ENCODE measurements at regions not wholly inside any gene's neighbourhood (a gene's known extent, or its start where the extent isn't known, plus 50 kb on each side); places are given as distances from the start of the nearest gene placed in this dataset.
A peak's percentile ranks its signal among the peaks of the same experiment; 100 is the strongest.

GRCh38 chr14:99037777-99038430, 234.1 kb downstream of the BCL11B start:
- H3K79me1 ChIP-seq (ENCODE audit: low read depth, low read length), result no peaks in the 10 kb centered on the region
- H3K4me2 ChIP-seq (ENCODE audit: insufficient read depth, low read length, poor library complexity, severe bottlenecking), result no peak overlapping the region
- no peak overlapping the region for H2BK5ac ChIP-seq (ENCODE audit: low read length)
- no peaks in the 10 kb centered on the region for H3K9me3 ChIP-seq (replicated peaks in 1 of 2; ENCODE audit: control insufficient read depth in 2 of 2, insufficient read depth in 1 of 2, low read depth in 1 of 2, low read length in 2 of 2)
- peaks cover 0 to 19% (median 1%) of the 10 kb centered on the region in 3 experiments for H3K27me3 ChIP-seq (ENCODE audit: control insufficient read depth in 3 of 3, insufficient read depth in 3 of 3, low read depth in 1 of 3, low read length in 3 of 3)
- no peak overlapping the region for H2BK12ac ChIP-seq (ENCODE audit: low read length)
- H3K14ac ChIP-seq (ENCODE audit: low read length), result no peak overlapping the region
- peaks cover 0 to 14% of the 10 kb centered on the region in 2 donors for H3K4me1 ChIP-seq (ENCODE audit: control insufficient read depth in 2 of 2, insufficient read depth in 1 of 2, low read depth in 1 of 2, low read length in 2 of 2)
- no CpG with 5 or more reads among the region's 10 CpGs for WGBS, 2 donors (ENCODE audit: extremely low coverage in 2 of 2, insufficient read length in 2 of 2, insufficient replicate concordance in 1 of 2)
- no peak overlapping the region for H4K91ac ChIP-seq (ENCODE audit: low read depth, low read length, poor library complexity)
- H3K4me3 ChIP-seq (ENCODE audit: low read length in 2 of 2), result no peak overlapping the region
- DNase-seq (ENCODE audit: low spot score), result no peak
- no peak overlapping the region for H3K4ac ChIP-seq (ENCODE audit: low read length)
- no peak overlapping the region for H2BK15ac ChIP-seq (ENCODE audit: low read length)
- H4K8ac ChIP-seq (ENCODE audit: low read depth, low read length), result no peak overlapping the region
- H3K27ac ChIP-seq (replicated peaks; ENCODE audit: low read length), result no peak overlapping the region
- H2AFZ ChIP-seq (ENCODE audit: low read length), result no peak overlapping the region
- H3K18ac ChIP-seq (ENCODE audit: low read length), result no peak overlapping the region
- no peaks in the 10 kb centered on the region for H3K36me3 ChIP-seq (replicated peaks in 1 of 2; ENCODE audit: control insufficient read depth in 2 of 2, insufficient read depth in 2 of 2, low read length in 2 of 2)
- no peak overlapping the region for H2BK120ac ChIP-seq (ENCODE audit: low read depth, low read length)
- no peak overlapping the region for H3K9ac ChIP-seq (ENCODE audit: low read depth, low read length, poor library complexity)
- H2AK5ac ChIP-seq (ENCODE audit: low read depth, low read length), result no peak overlapping the region
- H3K23ac ChIP-seq (ENCODE audit: low read depth, low read length, poor library complexity), result no peak overlapping the region

- no peak overlapping the region for H3K4me2 ChIP-seq (ENCODE audit: insufficient read depth, low read length, poor library complexity, severe bottlenecking)
- no peak overlapping the region for H3K27ac ChIP-seq (replicated peaks; ENCODE audit: low read length)
- no peak overlapping the region for H2AK5ac ChIP-seq (ENCODE audit: low read depth, low read length)
- H2BK120ac ChIP-seq (ENCODE audit: low read depth, low read length), result no peak overlapping the region
- no peak overlapping the region for H3K9ac ChIP-seq (ENCODE audit: low read depth, low read length, poor library complexity)
- H3K36me3 ChIP-seq (replicated peaks in 1 of 2; ENCODE audit: control insufficient read depth in 2 of 2, insufficient read depth in 2 of 2, low read length in 2 of 2), result no peaks in the 10 kb centered on the region
- DNase-seq (ENCODE audit: low spot score), result no peak
- no peak overlapping the region for H2BK5ac ChIP-seq (ENCODE audit: low read length)
- H3K79me1 ChIP-seq (ENCODE audit: low read depth, low read length), result no peaks in the 10 kb centered on the region
- no peak overlapping the region for H3K4me3 ChIP-seq (ENCODE audit: low read length in 2 of 2)
- H3K18ac ChIP-seq (ENCODE audit: low read length), result no peak overlapping the region
- no peak overlapping the region for H4K8ac ChIP-seq (ENCODE audit: low read depth, low read length)
- peaks cover 0 to 14% of the 10 kb centered on the region in 2 donors for H3K4me1 ChIP-seq (ENCODE audit: control insufficient read depth in 2 of 2, insufficient read depth in 1 of 2, low read depth in 1 of 2, low read length in 2 of 2)
- no peak overlapping the region for H3K14ac ChIP-seq (ENCODE audit: low read length)
- H3K23ac ChIP-seq (ENCODE audit: low read depth, low read length, poor library complexity), result no peak overlapping the region
- H3K4ac ChIP-seq (ENCODE audit: low read length), result no peak overlapping the region
- no peak overlapping the region for H2BK15ac ChIP-seq (ENCODE audit: low read length)
- H4K91ac ChIP-seq (ENCODE audit: low read depth, low read length, poor library complexity), result no peak overlapping the region
- H2AFZ ChIP-seq (ENCODE audit: low read length), result no peak overlapping the region
- no CpG with 5 or more reads among the region's 4 CpGs for WGBS, 2 donors (ENCODE audit: extremely low coverage in 2 of 2, insufficient read length in 2 of 2, insufficient replicate concordance in 1 of 2)
- peaks cover 0 to 19% (median 3%) of the 10 kb centered on the region in 3 experiments for H3K27me3 ChIP-seq (ENCODE audit: control insufficient read depth in 3 of 3, insufficient read depth in 3 of 3, low read depth in 1 of 3, low read length in 3 of 3)
- no peak overlapping the region for H2BK12ac ChIP-seq (ENCODE audit: low read length)
- H3K9me3 ChIP-seq (replicated peaks in 1 of 2; ENCODE audit: control insufficient read depth in 2 of 2, insufficient read depth in 1 of 2, low read depth in 1 of 2, low read length in 2 of 2), result no peaks in the 10 kb centered on the region
Measured at GRCh38 chr14:99038431-99038820, 233.6 kb downstream of the BCL11B start.

GRCh38 chr14:99039331-99040041, 232.5 kb downstream of the BCL11B start:
- Histone ChIP-seq H3K9me3 (replicated peaks in 1 of 2; ENCODE audit: control insufficient read depth in 2 of 2, insufficient read depth in 1 of 2, low read depth in 1 of 2, low read length in 2 of 2) (no peaks in the 10 kb centered on the region), H2BK15ac (ENCODE audit: low read length) (peak overlapping the region; percentile 86), H4K8ac (ENCODE audit: low read depth, low read length) (no peak overlapping the region), H3K23ac (ENCODE audit: low read depth, low read length, poor library complexity) (no peak overlapping the region), H2BK12ac (ENCODE audit: low read length) (peak overlapping the region; percentile 19), H2AK5ac (ENCODE audit: low read depth, low read length) (peak overlapping the region; percentile 88), H3K36me3 (replicated peaks in 1 of 2; ENCODE audit: control insufficient read depth in 2 of 2, insufficient read depth in 2 of 2, low read length in 2 of 2) (no peaks in the 10 kb centered on the region), H2AFZ (ENCODE audit: low read length) (no peak overlapping the region), H3K9ac (ENCODE audit: low read depth, low read length, poor library complexity) (no peak overlapping the region), H3K79me1 (ENCODE audit: low read depth, low read length) (no peaks in the 10 kb centered on the region), H4K91ac (ENCODE audit: low read depth, low read length, poor library complexity) (no peak overlapping the region), H2BK5ac (ENCODE audit: low read length) (peak overlapping the region; percentile 27), H3K27me3 (ENCODE audit: control insufficient read depth in 3 of 3, insufficient read depth in 3 of 3, low read depth in 1 of 3, low read length in 3 of 3) (peaks cover 0 to 19% (median 3%) of the 10 kb centered on the region in 3 experiments), H3K18ac (ENCODE audit: low read length) (peak overlapping the region; percentile 78), H3K27ac (replicated peaks; ENCODE audit: low read length) (no peak overlapping the region), H3K4me1 (ENCODE audit: control insufficient read depth in 2 of 2, insufficient read depth in 1 of 2, low read depth in 1 of 2, low read length in 2 of 2) (peaks cover 0 to 14% of the 10 kb centered on the region in 2 donors), H2BK120ac (ENCODE audit: low read depth, low read length) (no peak overlapping the region), H3K4me2 (ENCODE audit: insufficient read depth, low read length, poor library complexity, severe bottlenecking) (no peak overlapping the region), H3K14ac (ENCODE audit: low read length) (no peak overlapping the region), H3K4me3 (ENCODE audit: low read length in 2 of 2) (no peak overlapping the region), H3K4ac (ENCODE audit: low read length) (peak overlapping the region; percentile 94)
- no CpG with 5 or more reads among the region's 12 CpGs for WGBS, 2 donors (ENCODE audit: extremely low coverage in 2 of 2, insufficient read length in 2 of 2, insufficient replicate concordance in 1 of 2)
- no peak for DNase-seq (ENCODE audit: low spot score)

- Histone ChIP-seq H2AFZ (ENCODE audit: low read length) (no peak overlapping the region), H3K23ac (ENCODE audit: low read depth, low read length, poor library complexity) (no peak overlapping the region), H3K14ac (ENCODE audit: low read length) (no peak overlapping the region), H4K91ac (ENCODE audit: low read depth, low read length, poor library complexity) (no peak overlapping the region), H3K9ac (ENCODE audit: low read depth, low read length, poor library complexity) (no peak overlapping the region), H2BK15ac (ENCODE audit: low read length) (peak overlapping the region; percentile 86), H3K4me2 (ENCODE audit: insufficient read depth, low read length, poor library complexity, severe bottlenecking) (no peak overlapping the region), H3K4me3 (ENCODE audit: low read length in 2 of 2) (no peak overlapping the region), H3K27me3 (ENCODE audit: control insufficient read depth in 3 of 3, insufficient read depth in 3 of 3, low read depth in 1 of 3, low read length in 3 of 3) (peaks cover 0 to 19% (median 3%) of the 10 kb centered on the region in 3 experiments), H3K18ac (ENCODE audit: low read length) (peak overlapping the region; percentile 86), H2BK120ac (ENCODE audit: low read depth, low read length) (no peak overlapping the region), H3K4ac (ENCODE audit: low read length) (no peak overlapping the region), H4K8ac (ENCODE audit: low read depth, low read length) (no peak overlapping the region), H3K27ac (replicated peaks; ENCODE audit: low read length) (no peak overlapping the region), H2AK5ac (ENCODE audit: low read depth, low read length) (peak overlapping the region; percentile 88), H3K36me3 (replicated peaks in 1 of 2; ENCODE audit: control insufficient read depth in 2 of 2, insufficient read depth in 2 of 2, low read length in 2 of 2) (no peaks in the 10 kb centered on the region), H2BK12ac (ENCODE audit: low read length) (peak overlapping the region; percentile 97), H3K79me1 (ENCODE audit: low read depth, low read length) (no peaks in the 10 kb centered on the region), H3K4me1 (ENCODE audit: control insufficient read depth in 2 of 2, insufficient read depth in 1 of 2, low read depth in 1 of 2, low read length in 2 of 2) (peaks cover 0 to 14% of the 10 kb centered on the region in 2 donors), H3K9me3 (replicated peaks in 1 of 2; ENCODE audit: control insufficient read depth in 2 of 2, insufficient read depth in 1 of 2, low read depth in 1 of 2, low read length in 2 of 2) (no peaks in the 10 kb centered on the region), H2BK5ac (ENCODE audit: low read length) (peak overlapping the region; percentile 27)
- WGBS, 2 donors (ENCODE audit: extremely low coverage in 2 of 2, insufficient read length in 2 of 2, insufficient replicate concordance in 1 of 2), result no CpG with 5 or more reads among the region's 18 CpGs
- DNase-seq (ENCODE audit: low spot score), result no peak
Measured at GRCh38 chr14:99040052-99040451, 231.9 kb downstream of the BCL11B start.
